ENCODE measurements at regions not wholly inside any gene's neighbourhood (a gene's known extent, or its start where the extent isn't known, plus 50 kb on each side); places are given as distances from the start of the nearest gene placed in this dataset.

GRCh38 chr4:117466388-117466787 lies 381.0 kb upstream of the TRAM1L1 start (continued):
- TF ChIP-seq, protein P1, sequence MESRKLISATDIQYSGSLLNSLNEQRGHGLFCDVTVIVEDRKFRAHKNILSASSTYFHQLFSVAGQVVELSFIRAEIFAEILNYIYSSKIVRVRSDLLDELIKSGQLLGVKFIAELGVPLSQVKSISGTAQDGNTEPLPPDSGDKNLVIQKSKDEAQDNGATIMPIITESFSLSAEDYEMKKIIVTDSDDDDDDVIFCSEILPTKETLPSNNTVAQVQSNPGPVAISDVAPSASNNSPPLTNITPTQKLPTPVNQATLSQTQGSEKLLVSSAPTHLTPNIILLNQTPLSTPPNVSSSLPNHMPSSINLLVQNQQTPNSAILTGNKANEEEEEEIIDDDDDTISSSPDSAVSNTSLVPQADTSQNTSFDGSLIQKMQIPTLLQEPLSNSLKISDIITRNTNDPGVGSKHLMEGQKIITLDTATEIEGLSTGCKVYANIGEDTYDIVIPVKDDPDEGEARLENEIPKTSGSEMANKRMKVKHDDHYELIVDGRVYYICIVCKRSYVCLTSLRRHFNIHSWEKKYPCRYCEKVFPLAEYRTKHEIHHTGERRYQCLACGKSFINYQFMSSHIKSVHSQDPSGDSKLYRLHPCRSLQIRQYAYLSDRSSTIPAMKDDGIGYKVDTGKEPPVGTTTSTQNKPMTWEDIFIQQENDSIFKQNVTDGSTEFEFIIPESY (IDR thresholded peaks at IDR 0.05; ENCODE audit: extremely low read depth, insufficient replicate concordance, low read length) = no peak
- no peak for TF ChIP-seq RAD21 (IDR thresholded peaks at IDR 0.05; ENCODE audit: low read depth)
- TF ChIP-seq FOSL1 (IDR thresholded peaks at IDR 0.05; ENCODE audit: low read depth) = no peak
- TF ChIP-seq ZNF274 (IDR thresholded peaks at IDR 0.05; ENCODE audit: low read depth, low read length) = no peak

DNA sequence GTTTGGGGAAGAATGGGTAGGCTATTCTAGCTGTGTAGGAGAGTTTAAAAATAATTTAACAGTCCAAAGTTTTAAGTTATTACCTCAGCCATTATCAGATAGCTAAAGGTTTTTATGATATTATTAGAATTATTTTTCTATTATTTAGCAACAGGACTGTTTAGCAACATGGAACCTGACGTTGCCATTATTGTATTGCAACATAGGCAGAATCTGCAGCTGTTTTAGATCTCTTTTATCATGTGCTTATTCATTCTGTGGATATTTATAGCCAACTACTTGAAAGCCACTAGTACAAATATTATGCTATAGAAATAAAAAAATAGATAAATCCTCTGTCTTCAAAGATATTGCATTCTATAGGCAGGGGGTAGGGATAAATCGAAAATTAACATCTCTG lies 382.0 kb upstream of the TRAM1L1 start:
- H3K9me3 ChIP-seq (ENCODE audit: control insufficient read depth in 1 of 2, insufficient read depth in 1 of 2, low read depth in 1 of 2, low read length in 2 of 2) = no peaks in the 10 kb centered on the region
- no TSS peak for BruUV-seq (replicated peaks)
- H3K27me3 ChIP-seq (ENCODE audit: insufficient read depth, low read length) = no peaks in the 10 kb centered on the region
- no peaks in the 10 kb centered on the region for H3K36me3 ChIP-seq (ENCODE audit: control insufficient read depth in 1 of 2, insufficient read depth in 2 of 2, low read length in 2 of 2)
- H3K4me3 ChIP-seq (replicated peaks in 1 of 2; ENCODE audit: low read depth in 1 of 2, low read length in 2 of 2) = no peak overlapping the region
- no peaks in the 10 kb centered on the region for H3K4me1 ChIP-seq (ENCODE audit: control insufficient read depth in 1 of 2, insufficient read depth in 2 of 2, low read length in 2 of 2)
- no peaks in the 10 kb centered on the region for H3K79me2 ChIP-seq (ENCODE audit: insufficient read depth, low read length)
- POLR2A ChIA-PET = no interaction called here
- H3K27ac ChIP-seq (ENCODE audit: low read depth, low read length) = no peak overlapping the region
- no peak overlapping the region for H3K9ac ChIP-seq (ENCODE audit: low read length)
- TF ChIP-seq EGR1 (IDR thresholded peaks at IDR 0.05; ENCODE audit: low read depth) (no peak), CBX3 (IDR thresholded peaks at IDR 0.05; ENCODE audit: low read depth) (no peak), YY1 (IDR thresholded peaks at IDR 0.05; ENCODE audit: extremely low read depth, insufficient replicate concordance, low read depth, low read length) (no peak), RAD21 (IDR thresholded peaks at IDR 0.05; ENCODE audit: low read depth) (no peak), CTCF (IDR thresholded peaks at IDR 0.05 in 2 of 3, conservative IDR thresholded peaks at IDR 0.05 in 1 of 3; ENCODE audit: borderline replicate concordance in 1 of 3, insufficient read depth in 1 of 3, low read depth in 2 of 3, low read length in 2 of 3) (no peak)
- CTCF ChIA-PET = no interaction called here
- RAD21 ChIA-PET (ENCODE audit: low non-redundant PET in 1 of 2, low total read pairs in 2 of 2, uncharacterized antibody in 2 of 2, unreplicated experiment in 2 of 2) = no interaction called here
- H3K4me2 ChIP-seq (ENCODE audit: low read length) = no peak overlapping the region
- no peaks in the 10 kb centered on the region for H3K9me2 ChIP-seq (ENCODE audit: insufficient read depth)
- intact Hi-C loops (cut with micrococcal nuclease) = no loop called here
- no peaks in the 10 kb centered on the region for H4K20me1 ChIP-seq (ENCODE audit: insufficient read depth)
- DNase-seq (ENCODE audit: low read depth, low spot score) (no peak), ATAC-seq (no peak)
- H2AFZ ChIP-seq (ENCODE audit: low read depth, low read length, poor library complexity, severe bottlenecking) = no peak overlapping the region

Measured in HCT116 (cell line).